ENCODE measurements at regions not wholly inside any gene's neighbourhood (a gene's known extent, or its start where the extent isn't known, plus 50 kb on each side); places are given as distances from the start of the nearest gene placed in this dataset.

DNA sequence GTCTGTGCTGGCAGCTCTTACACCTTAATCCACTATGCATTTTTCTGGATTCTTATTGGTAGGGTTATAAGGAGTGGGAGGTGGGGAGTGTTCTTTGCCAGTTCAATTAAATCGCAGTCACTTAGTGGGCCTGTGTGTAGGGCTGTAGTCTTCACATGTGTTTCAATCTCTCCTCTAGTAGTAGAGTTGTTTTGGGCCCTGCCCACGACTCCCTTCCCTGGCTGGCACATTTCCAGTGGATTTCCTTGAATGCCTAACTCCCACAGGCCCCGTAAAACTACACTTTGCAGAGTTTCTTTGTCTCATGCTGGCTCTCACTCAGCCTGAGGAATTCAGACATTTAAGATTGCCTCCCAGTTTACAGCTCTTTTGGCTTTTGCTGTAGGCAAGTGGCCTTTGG is 414.0 kb upstream of the OPRM1 start:
- DNase-seq (ENCODE audit: low spot score) = no peak

DNA sequence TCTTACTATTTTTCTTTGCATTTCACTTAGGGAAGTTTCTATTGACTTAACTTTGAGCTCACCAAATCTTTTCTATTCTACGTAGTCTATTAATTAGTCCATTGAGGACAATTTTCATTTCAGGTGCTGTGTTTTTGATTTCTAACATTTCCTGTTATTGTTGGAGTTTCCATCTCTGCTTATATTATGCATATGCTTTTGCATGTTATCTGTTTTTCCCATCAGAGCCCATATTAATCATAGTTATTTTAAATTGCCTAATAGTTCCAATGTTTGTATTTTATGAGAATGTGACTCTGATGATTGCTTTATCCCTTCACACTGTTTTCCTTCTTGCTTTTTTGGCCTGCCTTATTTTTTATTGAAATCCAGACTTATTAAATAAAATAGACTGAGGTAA is 414.5 kb upstream of the OPRM1 start:
- DNase-seq (ENCODE audit: low spot score) = no peak

DNA sequence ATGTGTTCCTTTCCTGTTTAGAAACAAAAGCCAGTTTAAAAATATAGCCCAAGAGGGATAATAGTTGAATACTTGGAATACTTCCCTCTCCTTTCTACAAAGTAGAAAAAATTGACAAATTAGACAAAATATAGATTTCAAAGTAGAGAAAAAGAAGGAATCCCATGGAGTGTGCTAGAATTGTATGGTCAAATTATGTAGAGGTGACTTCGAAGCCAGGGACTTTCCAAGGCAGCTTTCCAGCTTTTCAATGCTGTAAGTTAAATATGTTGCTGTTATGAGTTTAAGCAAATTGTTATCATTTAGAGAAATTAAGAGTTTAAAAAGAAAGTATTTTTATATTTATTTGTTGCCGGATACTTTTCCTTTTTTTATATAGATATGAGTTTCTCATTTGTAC is 415.5 kb upstream of the OPRM1 start:
- no peak for DNase-seq (ENCODE audit: low spot score)

DNA sequence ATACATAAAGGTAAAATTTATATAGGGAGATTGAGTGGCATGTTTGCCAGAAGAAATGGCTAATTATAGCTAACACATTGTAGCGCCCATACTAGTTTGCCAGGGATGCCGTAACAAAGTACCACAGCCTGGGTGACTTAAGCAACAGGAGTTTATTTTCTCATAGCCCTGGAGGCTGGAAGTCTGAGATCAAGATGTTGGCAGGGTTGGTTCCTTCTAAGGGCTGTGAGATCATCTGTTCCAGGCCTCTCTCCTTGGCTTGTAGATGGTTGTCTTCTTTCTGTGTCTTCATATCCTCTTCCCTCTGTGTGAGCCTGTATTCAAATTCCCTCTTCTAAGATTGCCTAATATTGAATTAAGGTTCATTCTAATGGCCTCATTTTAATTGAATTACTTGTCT is 417.5 kb upstream of the OPRM1 start:
- no peak for DNase-seq (ENCODE audit: low spot score)

DNA sequence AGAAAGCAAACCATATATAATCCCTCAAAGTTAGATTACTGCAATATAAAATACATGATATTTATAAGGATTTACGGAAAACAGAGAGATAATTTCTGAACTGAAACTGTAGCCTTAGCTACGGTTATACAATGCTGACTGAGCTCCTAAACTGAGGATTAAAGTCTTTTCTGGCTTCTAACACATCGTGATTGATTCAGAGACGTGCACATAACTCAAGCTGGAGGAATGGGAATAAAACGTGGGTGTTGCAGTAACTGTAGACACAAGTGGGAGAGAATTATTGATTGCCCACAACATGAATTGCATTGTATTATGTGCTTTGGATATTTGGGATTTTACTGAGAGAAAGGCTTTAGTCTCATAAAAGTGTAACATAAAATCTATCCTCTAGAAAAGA is 418.0 kb upstream of the OPRM1 start:
- DNase-seq (ENCODE audit: low spot score) = no peak

DNA sequence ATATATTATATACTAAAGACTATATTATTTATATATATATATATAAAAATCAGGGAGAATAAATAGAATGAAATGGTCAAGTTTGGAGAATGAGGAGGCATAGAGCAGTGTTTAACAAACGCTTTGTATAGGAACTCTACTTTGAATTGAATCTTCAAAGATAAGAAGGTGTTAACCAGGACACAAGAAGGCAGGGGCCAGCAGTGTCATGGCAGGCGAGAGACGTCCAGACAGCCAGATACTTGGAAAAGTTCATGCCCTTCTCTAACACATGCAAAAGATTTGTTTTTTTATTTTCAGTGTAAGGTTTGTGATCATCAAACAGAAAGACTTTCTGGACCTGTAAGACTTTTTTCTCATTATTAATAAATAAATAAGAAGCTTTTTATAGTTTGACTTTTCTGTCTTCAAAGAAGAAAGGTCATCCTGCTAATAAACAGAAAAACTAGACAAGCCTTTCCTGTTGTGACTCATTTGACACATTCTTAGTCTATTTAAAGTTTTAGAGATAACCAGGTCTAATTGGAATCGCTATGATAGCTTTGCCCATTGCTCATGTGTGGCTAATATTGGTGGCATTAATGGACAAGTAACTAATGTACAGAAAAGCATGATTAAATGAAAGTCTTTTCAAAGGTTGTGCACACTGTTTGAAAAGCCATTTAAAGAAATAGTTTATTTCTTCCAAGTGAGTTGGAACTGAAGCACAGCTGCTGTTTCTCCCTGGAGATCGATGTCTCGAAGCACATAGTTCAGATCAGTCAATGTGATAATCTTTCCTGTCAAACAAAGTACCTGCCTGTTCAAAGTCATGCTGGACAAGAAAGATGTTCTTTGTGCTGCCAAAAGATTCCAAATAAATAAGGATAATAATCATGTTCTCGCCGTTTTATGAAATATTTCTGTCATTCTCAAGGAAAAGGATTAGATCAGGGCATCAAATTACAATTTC is 420.4 kb upstream of the OPRM1 start:
- DNase-seq (ENCODE audit: low spot score) = no peak

DNA sequence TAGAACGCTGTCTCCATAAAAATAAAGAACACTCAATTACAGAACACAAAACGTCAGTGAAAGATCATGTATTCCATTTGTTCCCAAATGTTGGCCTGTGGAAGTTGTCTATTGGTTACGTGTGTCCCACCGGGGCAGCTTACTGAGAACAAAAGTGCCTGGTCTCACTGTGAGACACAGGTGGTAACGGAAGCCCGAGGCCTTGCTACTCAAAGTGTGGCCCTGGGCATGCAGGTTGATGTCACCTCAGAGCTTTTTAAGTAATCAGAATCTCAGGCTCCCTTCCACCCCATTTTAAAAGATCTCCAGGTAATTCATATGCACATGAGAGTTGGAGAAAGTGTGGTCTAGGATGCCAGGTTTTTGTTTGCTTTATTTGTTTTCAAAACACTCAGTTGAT is 422.5 kb upstream of the OPRM1 start:
- DNase-seq (ENCODE audit: low spot score) = no peak

DNA sequence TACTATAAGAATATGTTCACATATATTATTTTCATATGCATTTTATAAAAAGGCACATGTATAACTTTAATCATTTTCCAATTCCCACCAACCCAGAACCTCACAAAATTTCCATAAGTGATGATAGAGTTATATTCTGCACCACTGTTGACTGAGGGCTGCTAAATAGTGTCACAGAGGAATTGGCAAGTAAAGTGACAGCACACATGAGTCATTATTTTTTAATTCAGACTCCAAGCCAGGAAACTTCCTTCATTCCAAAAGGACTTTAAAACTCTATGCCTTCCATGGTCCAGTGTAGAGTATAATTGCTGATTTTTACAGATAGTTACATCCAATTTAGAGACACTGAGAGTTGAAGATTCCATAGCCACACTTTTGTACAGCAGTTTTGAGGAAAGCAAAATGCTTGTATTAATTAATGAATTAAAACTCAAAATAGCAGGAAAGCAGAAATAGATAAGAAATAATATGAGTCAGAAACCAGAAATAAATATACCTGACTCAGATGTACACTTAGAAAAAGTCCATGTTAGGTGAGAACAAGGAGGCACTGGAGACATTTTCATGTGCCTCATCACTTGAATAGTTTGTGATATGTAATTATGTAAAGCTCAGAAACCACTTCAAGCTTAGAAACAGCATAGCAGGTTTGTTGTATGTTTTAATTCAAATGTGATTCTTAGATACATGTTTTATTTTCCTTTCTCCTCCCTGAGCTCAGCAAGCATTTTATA is 425.2 kb upstream of the OPRM1 start:
- DNase-seq (ENCODE audit: low spot score) = no peak

DNA sequence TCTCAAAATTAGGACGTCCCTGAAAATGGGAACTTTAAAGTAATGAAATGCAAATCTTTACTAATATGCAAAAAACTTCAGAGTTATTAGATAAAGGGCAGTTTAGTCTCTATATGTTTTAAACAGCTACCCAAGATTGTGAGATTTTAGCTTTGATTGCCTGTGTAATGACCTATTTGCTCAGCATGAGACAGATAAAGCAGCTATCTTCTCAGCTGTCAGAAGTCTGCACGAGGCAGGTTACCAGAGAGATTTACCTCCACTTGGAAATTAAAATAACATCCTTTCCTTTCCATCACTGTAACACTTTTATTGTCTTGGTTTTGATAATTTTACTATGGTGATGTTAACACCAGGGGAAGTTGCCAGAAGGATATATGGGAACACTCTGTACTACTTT is 436.6 kb upstream of the OPRM1 start:
- DNase-seq (ENCODE audit: low spot score) = no peak

DNA sequence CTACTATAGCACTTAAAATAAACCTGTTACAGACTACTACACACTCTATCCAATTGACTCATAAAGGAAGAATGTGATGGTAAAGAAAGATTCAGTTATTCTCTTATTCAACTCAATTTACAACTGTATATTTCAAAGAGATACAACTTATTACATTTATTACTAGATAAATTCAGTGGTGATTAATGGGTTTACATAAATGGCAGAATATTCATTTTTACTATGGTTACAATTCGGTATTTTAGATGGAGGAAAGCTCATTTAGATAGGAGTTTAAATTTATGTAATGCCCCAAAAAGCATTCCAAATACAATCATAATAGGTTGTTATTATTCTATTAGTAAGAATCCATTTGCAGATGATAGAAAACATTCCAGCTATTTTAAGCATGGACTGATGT is 439.1 kb upstream of the OPRM1 start:
- DNase-seq (ENCODE audit: low spot score) = no peak

DNA sequence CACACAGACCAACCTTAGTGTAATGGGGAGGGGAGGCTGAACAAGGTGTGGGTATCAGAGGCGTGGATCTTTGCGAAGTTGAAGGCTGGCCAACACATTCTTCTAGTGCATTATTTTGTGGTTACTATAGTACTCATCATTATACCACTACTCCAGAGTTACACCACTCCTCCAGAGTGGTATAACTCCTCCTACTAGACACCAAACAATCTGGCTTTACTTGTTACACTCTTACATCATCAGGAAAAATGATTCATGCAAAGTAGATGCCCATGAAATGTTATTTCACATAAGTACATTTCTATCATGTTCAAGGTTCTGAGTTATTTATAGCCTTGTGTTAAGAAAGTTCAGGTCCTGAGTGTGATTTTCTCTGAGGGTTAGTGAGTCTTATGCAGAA is 443.1 kb upstream of the OPRM1 start:
- no peak for DNase-seq (ENCODE audit: low spot score)

DNA sequence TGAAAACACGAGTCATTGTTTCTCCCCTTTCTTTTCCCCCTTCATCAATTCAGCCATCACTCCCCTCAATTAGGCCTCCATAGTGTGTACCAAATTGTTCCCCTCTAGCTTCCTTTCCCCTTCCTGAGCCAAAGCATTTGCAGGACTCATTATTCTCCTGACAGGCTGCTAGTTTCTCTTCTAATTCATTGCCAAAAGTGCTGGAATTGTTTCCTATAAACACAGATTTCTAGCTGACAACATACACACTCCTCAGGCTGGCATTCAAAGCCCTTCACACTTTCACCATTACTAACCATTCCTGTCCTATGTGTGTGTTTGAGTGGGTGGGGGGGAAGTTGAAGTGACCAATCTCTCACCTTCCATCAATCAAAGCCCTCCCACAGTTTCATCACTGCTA is 444.2 kb upstream of the OPRM1 start:
- no peak for DNase-seq (ENCODE audit: low spot score)

DNA sequence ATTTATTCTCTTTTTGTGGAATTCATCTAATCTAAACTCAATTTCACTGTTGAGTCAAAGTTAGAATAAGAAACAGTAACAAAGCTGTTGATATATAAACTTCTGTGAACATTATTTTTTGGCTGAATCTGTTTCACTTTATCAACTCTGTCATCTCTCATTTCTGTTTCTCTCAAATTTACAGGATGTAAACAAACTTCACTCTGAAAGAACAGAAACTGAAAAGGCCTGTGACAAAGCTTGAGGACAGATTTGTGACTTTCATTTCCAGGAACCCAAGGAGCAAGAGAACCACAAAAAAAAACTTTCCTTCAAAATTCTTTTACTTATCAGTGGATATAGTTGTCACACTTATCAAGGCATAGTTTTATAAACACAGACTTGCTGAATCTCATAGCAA is 447.9 kb upstream of the OPRM1 start:
- DNase-seq (ENCODE audit: low spot score) = no peak

DNA sequence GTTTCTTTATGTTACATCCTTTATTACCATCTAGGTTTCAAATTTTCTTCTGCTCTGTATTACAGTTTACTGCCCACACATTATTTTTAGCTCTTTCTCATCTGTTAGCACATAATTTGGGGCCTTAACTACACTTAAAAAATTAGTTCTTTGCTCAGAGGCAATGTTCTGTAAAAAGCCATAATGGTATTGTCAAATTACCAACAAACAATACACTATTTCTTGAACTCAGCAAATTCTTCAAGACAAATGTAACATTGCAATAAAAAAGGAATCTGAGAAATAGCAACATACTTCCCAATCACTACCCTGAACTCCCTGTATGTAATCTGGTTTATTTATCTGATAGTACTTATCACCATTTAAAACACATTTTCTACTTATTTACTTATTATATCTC is 448.6 kb upstream of the OPRM1 start:
- no peak for DNase-seq (ENCODE audit: low spot score)

DNA sequence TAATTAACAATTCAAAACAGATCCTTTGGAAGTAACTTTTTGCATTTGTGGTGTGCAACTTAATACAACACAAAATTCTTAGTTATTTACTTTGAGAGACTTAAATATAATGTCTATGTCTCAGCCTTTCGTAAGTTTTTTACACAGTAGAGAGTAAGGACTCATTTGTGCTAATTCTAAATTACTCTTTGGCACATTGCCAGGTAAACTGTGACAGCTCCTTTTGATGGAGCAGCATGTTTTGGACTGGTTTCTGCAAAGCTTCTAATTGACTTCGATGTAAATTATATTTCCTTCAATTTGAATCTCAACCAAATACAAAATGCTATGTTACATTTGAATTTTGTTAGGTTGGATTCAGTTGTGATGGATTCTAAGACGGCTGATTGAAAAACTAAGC is 450.7 kb upstream of the OPRM1 start:
- DNase-seq (ENCODE audit: low spot score) = no peak

DNA sequence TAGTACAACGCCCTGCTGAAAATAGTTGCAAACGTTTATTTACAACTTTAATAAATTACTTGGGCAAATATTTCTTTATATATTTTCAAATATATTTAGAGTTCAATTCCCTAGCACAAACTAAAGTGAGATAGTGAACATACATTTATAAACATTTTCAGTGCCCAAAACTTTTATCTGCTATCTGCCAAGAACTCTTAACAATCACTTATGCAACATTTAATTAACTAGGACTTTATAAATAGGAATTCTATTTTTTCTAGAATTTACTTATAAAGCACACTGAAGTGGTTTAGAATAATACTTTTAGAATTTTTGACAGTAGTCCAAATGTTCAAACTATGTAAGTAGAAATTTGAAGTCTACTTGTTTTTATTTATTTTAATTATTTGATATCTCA is 452.6 kb upstream of the RGS17 start:
- no peak for DNase-seq (ENCODE audit: low spot score)

DNA sequence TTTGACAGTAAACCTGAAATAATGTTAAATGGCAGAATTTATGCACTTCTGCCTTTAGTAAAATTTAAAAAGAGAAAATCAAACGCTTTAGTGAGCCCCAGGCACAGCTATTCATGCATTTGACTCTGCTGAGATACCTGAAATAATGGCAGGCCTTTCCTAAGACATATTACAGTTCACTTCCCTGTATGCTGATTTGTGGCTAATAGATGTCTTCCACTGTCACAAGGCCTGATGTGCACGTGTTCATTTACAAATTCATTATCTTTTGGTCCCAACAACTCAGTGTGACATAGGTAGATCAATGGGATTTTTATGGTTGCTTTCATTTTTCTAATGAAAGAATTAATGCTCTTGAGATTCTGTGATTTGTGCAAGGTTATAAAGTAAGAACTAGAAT is 449.7 kb upstream of the RGS17 start:
- DNase-seq (ENCODE audit: low spot score) = no peak

DNA sequence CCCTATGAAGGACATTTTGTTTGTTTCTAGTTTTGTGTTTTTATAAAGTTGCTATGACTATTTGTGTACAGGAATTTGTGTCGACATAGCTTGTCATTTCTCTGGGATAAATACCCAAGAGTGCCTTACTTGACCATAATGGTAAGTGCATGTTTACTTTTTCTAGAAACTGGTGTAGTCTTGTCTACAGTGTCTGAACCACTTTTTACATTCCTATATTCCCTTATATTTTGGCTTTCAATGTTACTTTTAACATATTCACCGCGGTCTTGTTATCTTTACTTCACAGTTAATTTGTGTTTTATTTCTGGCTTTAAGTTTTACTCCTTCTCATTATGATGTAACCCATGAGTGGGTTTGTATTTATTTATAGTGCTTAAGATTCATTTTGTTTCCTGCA is 444.4 kb upstream of the RGS17 start:
- no peak for DNase-seq (ENCODE audit: low spot score)

DNA sequence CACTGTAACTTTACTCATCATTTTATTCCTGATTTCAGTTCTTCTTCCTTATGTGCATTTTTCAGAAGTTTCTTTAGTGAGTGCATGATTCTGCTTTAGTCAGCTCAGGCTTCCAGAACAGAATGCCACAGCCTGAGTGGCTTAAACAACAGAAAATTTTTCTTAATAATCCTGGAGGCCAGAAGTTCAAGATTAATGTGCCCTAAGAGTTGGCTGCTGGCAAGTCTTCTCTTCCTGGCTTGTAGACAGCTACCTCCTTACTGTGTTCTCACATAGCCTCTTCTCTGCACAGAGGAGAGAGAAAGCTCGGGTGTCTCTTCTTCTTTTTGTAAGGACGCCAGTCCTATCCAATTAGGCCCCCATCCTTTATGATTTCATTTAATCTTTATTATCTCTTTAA is 443.1 kb upstream of the RGS17 start:
- no peak for DNase-seq (ENCODE audit: low spot score)

DNA sequence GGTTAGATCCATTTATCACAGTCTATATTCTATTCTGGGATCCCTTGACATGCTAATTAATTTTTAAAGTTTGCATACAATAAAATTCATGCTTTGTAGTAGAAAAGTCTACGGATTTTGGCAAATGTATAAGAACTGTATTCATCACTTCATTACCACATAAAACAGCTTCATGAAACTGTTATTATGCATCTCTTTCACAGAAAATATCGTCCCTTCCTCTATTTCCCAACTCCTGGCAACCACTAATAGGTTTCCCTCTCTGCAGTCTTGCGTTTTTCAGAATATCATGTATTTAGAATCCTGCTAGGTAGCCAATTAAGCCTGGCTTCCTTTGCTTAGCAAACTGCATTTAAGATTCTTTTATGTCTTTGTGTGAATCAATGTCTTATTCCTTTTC is 441.3 kb upstream of the RGS17 start:
- DNase-seq (ENCODE audit: low spot score) = no peak

DNA sequence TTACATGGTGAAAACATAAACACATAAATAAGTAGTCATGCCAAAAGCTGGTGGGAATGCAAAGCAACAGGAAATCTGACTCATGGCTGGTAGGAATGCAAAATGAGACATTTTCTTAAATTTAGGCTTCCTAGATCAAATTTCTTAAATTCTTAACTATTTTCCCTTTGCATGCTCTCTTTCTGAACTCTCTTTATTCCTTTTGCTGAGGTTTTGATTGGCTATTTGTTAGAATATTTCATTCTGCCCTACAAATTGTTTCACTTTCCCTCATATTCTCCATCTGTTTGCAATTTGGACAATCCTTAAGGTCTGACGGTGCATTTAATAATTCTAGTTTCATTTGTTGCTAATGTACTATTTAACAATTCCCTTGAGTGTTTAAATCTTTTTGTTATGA is 437.5 kb upstream of the RGS17 start:
- no peak for DNase-seq (ENCODE audit: low spot score)

DNA sequence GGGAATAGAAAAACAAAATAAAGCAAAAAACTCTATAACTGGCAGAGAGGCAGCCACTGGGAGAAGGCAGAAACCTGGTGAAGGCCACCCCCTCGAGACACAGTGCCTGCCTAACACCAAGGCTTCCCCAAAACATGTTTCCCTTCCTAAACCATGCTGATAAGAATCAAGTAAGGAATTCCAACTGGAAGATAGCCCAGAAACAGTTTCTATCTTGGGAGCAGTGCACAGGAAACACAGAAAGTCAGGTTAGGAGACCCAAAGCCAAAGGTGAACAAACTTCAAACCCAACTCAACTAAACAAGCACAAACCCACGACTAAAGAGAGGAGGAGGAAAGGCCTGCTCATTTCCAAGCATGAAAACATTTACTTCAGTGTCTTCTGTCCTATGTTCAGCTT is 433.7 kb upstream of the RGS17 start:
- no peak for DNase-seq (ENCODE audit: low spot score)

DNA sequence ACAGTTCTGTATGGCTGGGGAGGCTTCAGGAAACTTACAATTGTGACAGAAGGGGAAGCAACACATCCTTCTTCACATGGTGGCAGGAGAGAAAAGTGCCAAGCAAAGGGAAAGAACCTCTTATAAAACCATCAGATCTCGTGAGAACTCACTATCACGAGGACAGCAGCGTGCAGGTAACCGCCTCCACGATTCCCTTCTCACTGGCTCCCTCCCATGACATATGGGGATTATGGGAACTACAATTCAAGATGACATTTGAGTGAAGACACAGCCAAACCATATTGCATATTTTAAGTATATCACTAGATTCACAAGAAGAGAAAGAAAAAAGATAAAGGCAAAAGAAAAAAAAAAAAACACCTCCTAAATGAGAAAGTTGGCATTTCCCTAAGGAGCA is 431.9 kb upstream of the RGS17 start:
- no peak for DNase-seq (ENCODE audit: low spot score)

DNA sequence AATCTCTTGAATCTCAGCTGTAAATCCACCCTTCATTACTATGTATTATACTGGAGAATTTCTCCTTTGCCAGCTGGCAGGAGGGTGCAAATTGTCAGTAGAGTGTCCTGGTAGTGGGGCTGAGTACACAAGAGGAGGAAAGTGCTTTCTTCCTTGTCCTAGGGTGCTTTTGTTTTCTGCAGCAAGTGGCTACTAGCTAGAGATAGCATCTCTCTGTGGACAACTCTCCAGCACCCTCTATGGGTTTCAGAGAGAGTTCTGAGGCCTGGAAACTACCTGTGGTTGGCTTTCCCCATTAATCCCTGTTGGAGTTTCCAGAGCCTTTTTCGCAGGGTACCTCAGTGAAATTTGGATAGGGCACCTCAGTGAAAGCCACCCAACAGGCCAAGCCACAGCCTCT is 422.5 kb upstream of the RGS17 start:
- DNase-seq (ENCODE audit: low spot score) = no peak

All from CD4-positive, alpha-beta T cell treated with Interleukin-15 for 4 hours (primary cell).